DOHH2 (cell line): ENCODE measurements at regions not wholly inside any gene's neighbourhood (a gene's known extent, or its start where the extent isn't known, plus 50 kb on each side); places are given as distances from the start of the nearest gene placed in this dataset.

Experiments used
- H3F3A ChIP-seq: fragments of 200-600 bp; sonication (generic), shearing (Covaris generic); 2 replicates; pipeline ENCODE4 v1.6.0; 2016; ENCODE audit warnings: antibody characterized with exemption, mild to moderate bottlenecking; ENCODE audit not compliant: control insufficient read depth, insufficient read depth
- H3K27ac ChIP-seq: fragments of 200-600 bp; sonication (generic); 2 replicates; pipeline ENCODE4 v1.5.1; 2014; ENCODE audit warnings: low read depth, mild to moderate bottlenecking, low read length, moderate library complexity
- H3K27me3 ChIP-seq: fragments of 200-600 bp; sonication (generic); 2 replicates; pipeline ENCODE4 v1.6.1; 2014; ENCODE audit warnings: mild to moderate bottlenecking, low read length, mixed read lengths; ENCODE audit not compliant: control insufficient read depth
- H3K36me3 ChIP-seq: fragments of 200-600 bp; sonication (generic); 2 replicates; pipeline ENCODE4 v1.6.1; 2014; ENCODE audit warnings: mild to moderate bottlenecking, low read length, moderate library complexity, mixed read lengths; ENCODE audit not compliant: control insufficient read depth
- H3K4me1 ChIP-seq: fragments of 200-600 bp; sonication (generic); 2 replicates; pipeline ENCODE4 v1.6.1; 2014; ENCODE audit warnings: mild to moderate bottlenecking, low read length, mixed read lengths; ENCODE audit not compliant: control insufficient read depth
- H3K4me2 ChIP-seq: fragments of 200-600 bp; sonication (generic); 2 replicates; pipeline ENCODE4 v1.6.0; 2014; ENCODE audit warnings: mild to moderate bottlenecking, low read length, moderate library complexity
- H3K4me3 ChIP-seq: fragments of 200-600 bp; sonication (generic); 2 replicates; pipeline ENCODE4 v1.5.1; 2014; ENCODE audit warnings: mild to moderate bottlenecking, low read length, mixed read lengths
- H3K79me2 ChIP-seq: fragments of 200-600 bp; sonication (generic); 2 replicates; pipeline ENCODE4 v1.6.1; 2014; ENCODE audit warnings: mild to moderate bottlenecking, low read length, mixed read lengths; ENCODE audit not compliant: control insufficient read depth
- H3K9me2 ChIP-seq: fragments of 200-600 bp; sonication (generic); replicated peaks from 2 replicates; pipeline ENCODE4 v1.6.1; 2014; ENCODE audit warnings: mild to moderate bottlenecking, low read length, mixed read lengths; ENCODE audit not compliant: control insufficient read depth
- H3K9me3 ChIP-seq: fragments of 200-600 bp; sonication (generic); 2 replicates; pipeline ENCODE4 v1.6.1; 2014; ENCODE audit warnings: antibody characterized with exemption, low read length, mixed read lengths; ENCODE audit not compliant: control insufficient read depth, insufficient read depth
- H4K20me1 ChIP-seq: fragments of 200-600 bp; sonication (generic); 2 replicates; pipeline ENCODE4 v1.6.0; 2014; ENCODE audit warnings: low read depth, mild to moderate bottlenecking, antibody characterized with exemption, low read length, moderate library complexity; ENCODE audit not compliant: control insufficient read depth, insufficient read depth
- CTCF ChIP-seq: fragments of 200-600 bp; sonication (generic); IDR thresholded peaks from one replicate; pipeline ENCODE4 v1.5.1; 2014; ENCODE audit warnings: antibody characterized with exemption, mild to moderate bottlenecking, low read depth, low read length; ENCODE audit not compliant: poor library complexity, severe bottlenecking
- EZH2phosphoT487 ChIP-seq: fragments of 200-600 bp; sonication (generic); IDR thresholded peaks from 2 replicates; pipeline ENCODE4 v1.6.1; 2017; ENCODE audit warnings: borderline replicate concordance, mild to moderate bottlenecking, antibody characterized with exemption, low read length, moderate library complexity, mixed read lengths

GRCh38 chr5:74100268-74100665 is 474.3 kb downstream of the ARHGEF28 start:
- Histone ChIP-seq H3K9me3 (0 out of 2 replicates have a peak, but pooled peaks cover 4% of the 10 kb centered on the region), H3K36me3 (no peaks in the 10 kb centered on the region), H3K27me3 (no peaks in the 10 kb centered on the region), H4K20me1 (no peaks in the 10 kb centered on the region), H3F3A (no peaks in the 10 kb centered on the region), H3K79me2 (no peaks in the 10 kb centered on the region), H3K4me3 (no peak overlapping the region), H3K9me2 (no peaks in the 10 kb centered on the region; the same call in 1 of the 2 replicates), H3K4me2 (no peak overlapping the region), H3K27ac (no peak overlapping the region), H3K4me1 (no peaks in the 10 kb centered on the region)
- TF ChIP-seq CTCF: no peak
- no peak for TF ChIP-seq EZH2phosphoT487

- no peak overlapping the region for H3K4me2 ChIP-seq
- TF ChIP-seq CTCF (no peak), EZH2phosphoT487 (no peak)
- no peak overlapping the region for H3K4me3 ChIP-seq
- no peaks in the 10 kb centered on the region for H4K20me1 ChIP-seq
- no peaks in the 10 kb centered on the region for H3K27me3 ChIP-seq
- no peak overlapping the region for H3K27ac ChIP-seq
- H3K79me2 ChIP-seq: no peaks in the 10 kb centered on the region
- H3K9me3 ChIP-seq: 0 out of 2 replicates have a peak, but pooled peaks cover 4% of the 10 kb centered on the region
- H3K4me1 ChIP-seq: no peaks in the 10 kb centered on the region
- no peaks in the 10 kb centered on the region for H3K36me3 ChIP-seq
- no peaks in the 10 kb centered on the region for H3F3A ChIP-seq
- no peaks in the 10 kb centered on the region; the same call in 1 of the 2 replicates for H3K9me2 ChIP-seq
These were observed 473.7 kb downstream of the ARHGEF28 start for GRCh38 chr5:74099538-74100267.

GRCh38 chr5:74098941-74099340 is 472.9 kb downstream of the ARHGEF28 start:
- H3K4me1 ChIP-seq: no peaks in the 10 kb centered on the region
- no peak for TF ChIP-seq CTCF
- no peak overlapping the region for H3K4me3 ChIP-seq

More at GRCh38 chr5:74098941-74099340, 472.9 kb downstream of the ARHGEF28 start:
- Histone ChIP-seq H3K36me3 (no peaks in the 10 kb centered on the region), H3K9me3 (0 out of 2 replicates have a peak, but pooled peaks cover 4% of the 10 kb centered on the region), H3K79me2 (no peaks in the 10 kb centered on the region), H3F3A (no peaks in the 10 kb centered on the region), H3K27me3 (no peaks in the 10 kb centered on the region), H3K27ac (no peak overlapping the region), H3K9me2 (no peaks in the 10 kb centered on the region; the same call in 1 of the 2 replicates), H4K20me1 (no peaks in the 10 kb centered on the region), H3K4me2 (no peak overlapping the region)
